LNCaP clone FGC (cell line): ENCODE measurements at regions not wholly inside any gene's neighbourhood (a gene's known extent, or its start where the extent isn't known, plus 50 kb on each side); places are given as distances from the start of the nearest gene placed in this dataset.

Source experiments
- DNase-seq: peaks from one replicate; pipeline ENCODE4 v3.0.0-alpha.2; 2011; ENCODE audit warnings: low read depth
- H3K4me3 ChIP-seq: 2 replicates; pipeline ENCODE4 v1.5.1; 2011; ENCODE audit warnings: mild to moderate bottlenecking, low read depth, low read length, control low read depth
- TF ChIP-seq, protein P1 (sequence below): IDR thresholded peaks from 2 replicates; pipeline ENCODE4 v1.5.1; 2012; ENCODE audit warnings: mild to moderate bottlenecking; ENCODE audit not compliant: control insufficient read depth, insufficient read depth; ENCODE audit errors: extremely low read depth

DNA sequence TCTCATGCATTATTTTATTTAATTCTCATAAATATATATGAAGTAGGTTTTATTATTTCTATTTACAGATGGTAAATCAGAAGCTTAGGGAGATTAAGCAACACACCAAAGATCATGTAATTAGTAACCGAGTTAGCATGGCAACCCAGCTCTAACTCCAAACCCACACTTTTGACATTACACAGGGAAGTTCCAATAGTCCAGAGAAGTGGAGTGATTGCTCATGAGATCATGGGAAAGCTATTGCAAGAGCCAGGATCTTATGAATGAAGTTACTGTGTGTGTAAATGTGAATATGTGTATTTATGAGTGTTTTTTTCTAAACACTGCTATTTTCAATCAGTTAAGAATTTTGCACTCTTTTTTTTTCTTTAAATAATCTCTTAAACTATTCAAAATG lies 225.8 kb upstream of the KIRREL3 start:
- TF ChIP-seq, protein P1, sequence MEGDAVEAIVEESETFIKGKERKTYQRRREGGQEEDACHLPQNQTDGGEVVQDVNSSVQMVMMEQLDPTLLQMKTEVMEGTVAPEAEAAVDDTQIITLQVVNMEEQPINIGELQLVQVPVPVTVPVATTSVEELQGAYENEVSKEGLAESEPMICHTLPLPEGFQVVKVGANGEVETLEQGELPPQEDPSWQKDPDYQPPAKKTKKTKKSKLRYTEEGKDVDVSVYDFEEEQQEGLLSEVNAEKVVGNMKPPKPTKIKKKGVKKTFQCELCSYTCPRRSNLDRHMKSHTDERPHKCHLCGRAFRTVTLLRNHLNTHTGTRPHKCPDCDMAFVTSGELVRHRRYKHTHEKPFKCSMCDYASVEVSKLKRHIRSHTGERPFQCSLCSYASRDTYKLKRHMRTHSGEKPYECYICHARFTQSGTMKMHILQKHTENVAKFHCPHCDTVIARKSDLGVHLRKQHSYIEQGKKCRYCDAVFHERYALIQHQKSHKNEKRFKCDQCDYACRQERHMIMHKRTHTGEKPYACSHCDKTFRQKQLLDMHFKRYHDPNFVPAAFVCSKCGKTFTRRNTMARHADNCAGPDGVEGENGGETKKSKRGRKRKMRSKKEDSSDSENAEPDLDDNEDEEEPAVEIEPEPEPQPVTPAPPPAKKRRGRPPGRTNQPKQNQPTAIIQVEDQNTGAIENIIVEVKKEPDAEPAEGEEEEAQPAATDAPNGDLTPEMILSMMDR = no peak
- DNase-seq = no peak
- no peak overlapping the region for H3K4me3 ChIP-seq

- TF ChIP-seq, protein P1 = no peak
- no peak for DNase-seq
- H3K4me3 ChIP-seq = no peak overlapping the region
Observed at GRCh38 chr11:127225619-127226018, 225.0 kb upstream of the KIRREL3 start.

DNA sequence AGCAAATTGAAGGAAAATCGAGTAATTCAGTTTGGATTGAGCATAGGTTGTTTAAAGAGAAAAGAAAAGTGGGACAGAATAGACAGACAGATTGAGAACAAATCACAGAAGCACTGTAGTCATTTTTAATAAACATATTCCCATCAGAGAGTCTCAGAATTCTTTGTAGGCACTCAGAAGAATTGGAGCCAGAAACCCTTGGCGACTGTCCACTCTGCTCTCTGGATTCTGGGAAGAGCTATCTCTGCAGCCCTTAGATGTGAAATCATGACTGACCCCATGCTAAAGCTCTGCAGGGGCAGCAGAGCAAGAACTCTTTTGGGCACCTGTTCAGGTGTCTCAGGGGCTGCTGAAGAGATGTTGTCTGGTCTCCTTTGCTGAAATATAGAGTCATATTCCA lies 223.7 kb upstream of the KIRREL3 start:
- TF ChIP-seq, protein P1 = no peak
- H3K4me3 ChIP-seq = no peak overlapping the region
- DNase-seq = no peak

GRCh38 chr11:127223633-127224032 lies 223.1 kb upstream of the KIRREL3 start:
- no peak overlapping the region for H3K4me3 ChIP-seq
- TF ChIP-seq, protein P1 = no peak
- DNase-seq = no peak

GRCh38 chr11:127223026-127223425 lies 222.5 kb upstream of the KIRREL3 start:
- DNase-seq = no peak
- H3K4me3 ChIP-seq = no peak overlapping the region
- TF ChIP-seq, protein P1 = no peak

DNA sequence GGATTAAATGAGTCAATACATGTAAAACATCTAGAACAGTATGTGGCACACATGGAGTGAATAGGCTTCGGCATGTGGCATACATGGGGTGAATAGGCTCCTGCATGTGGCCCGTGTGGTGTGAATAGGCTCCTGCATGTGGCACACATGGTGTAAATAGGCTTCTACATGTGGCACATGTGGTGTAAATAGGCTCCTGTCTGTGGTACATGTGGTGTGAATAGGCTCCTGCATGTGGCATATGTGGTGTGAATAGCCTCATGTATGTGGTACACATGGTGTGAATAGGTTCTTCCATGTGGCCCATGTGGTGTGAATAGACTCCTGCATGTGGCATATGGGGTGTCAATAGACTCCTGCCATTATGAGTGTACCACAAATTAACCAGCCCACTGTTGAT lies 219.1 kb upstream of the KIRREL3 start:
- TF ChIP-seq, protein P1 = no peak
- no peak overlapping the region for H3K4me3 ChIP-seq
- no peak for DNase-seq

GRCh38 chr11:127218275-127218608 lies 217.7 kb upstream of the KIRREL3 start:
- no peak overlapping the region for H3K4me3 ChIP-seq
- TF ChIP-seq, protein P1 = no peak
- no peak for DNase-seq
